SK-N-SH treated with all-trans-retinoic acid at 6 μM for 48 hours (cell line): ENCODE measurements at regions not wholly inside any gene's neighbourhood (a gene's known extent, or its start where the extent isn't known, plus 50 kb on each side); places are given as distances from the start of the nearest gene placed in this dataset.

Experiments used
- ARNTL ChIP-seq: fragments of 450-650 bp; formaldehyde crosslinking; IDR thresholded peaks from 2 replicates; pipeline ENCODE4 v1.5.0; 2020; ENCODE audit warnings: low read depth, mild to moderate bottlenecking, moderate library complexity, borderline replicate concordance
- CSDC2 ChIP-seq: fragments of 250-450 bp; sonication (Bioruptor Pico); IDR thresholded peaks from 2 replicates; pipeline ENCODE4 v1.5.0; 2020; ENCODE audit warnings: mild to moderate bottlenecking, moderate library complexity
- CSRNP3 ChIP-seq: fragments of 250-450 bp; sonication (Bioruptor Pico); IDR thresholded peaks from 2 replicates; pipeline ENCODE4 v1.5.1; 2021; ENCODE audit warnings: mild to moderate bottlenecking, moderate library complexity
- OSR1 ChIP-seq: fragments of 250-450 bp; sonication (Bioruptor Pico); IDR thresholded peaks from 2 replicates; pipeline ENCODE4 v1.8.0; 2022; ENCODE audit warnings: moderate library complexity, mild to moderate bottlenecking, inconsistent platforms
- PATZ1 ChIP-seq: fragments of 250-450 bp; sonication (Bioruptor Pico); IDR thresholded peaks from 2 replicates; pipeline ENCODE4 v1.8.0; 2020; ENCODE audit warnings: mild to moderate bottlenecking, moderate library complexity, borderline replicate concordance
- RARB ChIP-seq: fragments of 250-450 bp; sonication (Bioruptor Pico); IDR thresholded peaks from 2 replicates; pipeline ENCODE4 v1.8.0; 2021; ENCODE audit warnings: mild to moderate bottlenecking, moderate library complexity
- TSHZ2 ChIP-seq: fragments of 250-450 bp; sonication (Bioruptor Pico); IDR thresholded peaks from 2 replicates; pipeline ENCODE4 v1.5.0; 2020; ENCODE audit warnings: mild to moderate bottlenecking, moderate library complexity
- ZC3H10 ChIP-seq: fragments of 250-450 bp; sonication (Bioruptor Pico); IDR thresholded peaks from 2 replicates; pipeline ENCODE4 v1.5.1; 2021; ENCODE audit warnings: mild to moderate bottlenecking, moderate library complexity
- ZNF565 ChIP-seq: fragments of 450-650 bp; formaldehyde crosslinking; conservative IDR thresholded peaks from 2 replicates; pipeline ENCODE4 v1.5.0; 2020; ENCODE audit warnings: low read depth, mild to moderate bottlenecking, moderate library complexity

- TF ChIP-seq ARNTL (CRISPR knock-in tag) = no peak
- no peak for TF ChIP-seq OSR1 (CRISPR knock-in tag)
- no peak for TF ChIP-seq RARB
- no peak for TF ChIP-seq ZNF565 (CRISPR knock-in tag)
- TF ChIP-seq CSRNP3 = no peak
- TF ChIP-seq ZC3H10 = no peak
- no peak for TF ChIP-seq PATZ1 (CRISPR knock-in tag)
- TF ChIP-seq TSHZ2 (CRISPR knock-in tag) = no peak
- TF ChIP-seq CSDC2 (CRISPR knock-in tag) = no peak
These were observed 62.5 kb upstream of the GLI2 start for GRCh38 chr2:120673205-120673550.
